Epithelial cell of prostate (primary cell): ENCODE measurements at regions not wholly inside any gene's neighbourhood (a gene's known extent, or its start where the extent isn't known, plus 50 kb on each side); places are given as distances from the start of the nearest gene placed in this dataset.
"Not testable (repeated sequence)": the region's sequence is repeated elsewhere in the genome, so short reads cannot be mapped to it uniquely, and the experiment has no call there.

Experiments
- DNase-seq: peaks from one replicate; pipeline ENCODE4 v3.0.0-alpha.2; 2011; ENCODE audit warnings: low read depth, low spot score
- H3K27ac ChIP-seq: fragments of 450-650 bp; 2 replicates; pipeline ENCODE4 v1.5.1; 2017; ENCODE audit warnings: mild to moderate bottlenecking

- not testable (repeated sequence) for H3K27ac ChIP-seq, DNase-seq
Measured at GRCh38 chr9:91512235-91512634, 88.6 kb upstream of the NFIL3 start.

GRCh38 chr9:91503673-91504081 is 80.0 kb upstream of the NFIL3 start:
- DNase-seq = no peak
- H3K27ac ChIP-seq = no peak overlapping the region

GRCh38 chr9:91502913-91503672 is 79.5 kb upstream of the NFIL3 start:
- DNase-seq = no peak
- no peak overlapping the region for H3K27ac ChIP-seq

- H3K27ac ChIP-seq = no peak overlapping the region
- DNase-seq = no peak
Measured at GRCh38 chr9:91502475-91502874, 78.8 kb upstream of the NFIL3 start.

- H3K27ac ChIP-seq = no peak overlapping the region
- DNase-seq = peak; percentile 33
Measured at GRCh38 chr9:91500509-91501014, 76.9 kb upstream of the NFIL3 start.

GRCh38 chr9:91496351-91496750 is 72.7 kb upstream of the NFIL3 start:
- H3K27ac ChIP-seq = no peak overlapping the region
- no peak for DNase-seq

GRCh38 chr9:91495450-91495849 is 71.8 kb upstream of the NFIL3 start:
- DNase-seq = peak; percentile 36
- H3K27ac ChIP-seq = no peak overlapping the region

- no peak overlapping the region for H3K27ac ChIP-seq
- no peak for DNase-seq
Measured at GRCh38 chr9:91494751-91495150, 71.1 kb upstream of the NFIL3 start.

- DNase-seq = no peak
- no peak overlapping the region for H3K27ac ChIP-seq
Measured at GRCh38 chr9:91492237-91492636, 68.6 kb upstream of the NFIL3 start.

GRCh38 chr9:91491624-91492023 is 68.0 kb upstream of the NFIL3 start:
- H3K27ac ChIP-seq = no peak overlapping the region
- no peak for DNase-seq

- DNase-seq = no peak
- no peak overlapping the region for H3K27ac ChIP-seq
Measured at GRCh38 chr9:91489361-91489899, 65.8 kb upstream of the NFIL3 start.

- DNase-seq = no peak
- H3K27ac ChIP-seq = no peak overlapping the region
Measured at GRCh38 chr9:91488341-91488740, 64.7 kb upstream of the NFIL3 start.

GRCh38 chr9:91486699-91487497 is 63.3 kb upstream of the NFIL3 start:
- no peak for DNase-seq
- no peak overlapping the region for H3K27ac ChIP-seq

GRCh38 chr9:91485006-91485405 is 61.4 kb upstream of the NFIL3 start:
- no peak for DNase-seq
- H3K27ac ChIP-seq = no peak overlapping the region

- no peak for DNase-seq
- H3K27ac ChIP-seq = no peak overlapping the region
Measured at GRCh38 chr9:91483835-91484234, 60.2 kb upstream of the NFIL3 start.

GRCh38 chr9:91483189-91483691 is 59.6 kb upstream of the NFIL3 start:
- DNase-seq = no peak
- no peak overlapping the region for H3K27ac ChIP-seq

GRCh38 chr9:91481972-91482371 is 58.3 kb upstream of the NFIL3 start:
- no peak overlapping the region for H3K27ac ChIP-seq
- DNase-seq = no peak

GRCh38 chr9:91477106-91477505 is 53.5 kb upstream of the NFIL3 start:
- DNase-seq = no peak
- H3K27ac ChIP-seq = no peak overlapping the region

- DNase-seq = peak; percentile 10
- H3K27ac ChIP-seq = no peak overlapping the region
Measured at GRCh38 chr9:91474656-91475055, 51.0 kb upstream of the NFIL3 start.
